Right ventricle myocardium inferior (tissue), 1 donor: ENCODE measurements at regions not wholly inside any gene's neighbourhood (a gene's known extent, or its start where the extent isn't known, plus 50 kb on each side); places are given as distances from the start of the nearest gene placed in this dataset.

Experiments used
- ATAC-seq: fragments of 200-7000 bp; cut with Tn5 transposase; one replicate; pipeline ENCODE4 v1.9.1; 2020; ENCODE audit warnings: mild to moderate bottlenecking, moderate library complexity
- DNase-seq: peaks from one replicate; pipeline ENCODE4 v3.0.0; 2021; ENCODE audit errors: missing footprints
- intact Hi-C: fragments of 100-400 bp; cut with DNase I; formaldehyde crosslinking; loops from one replicate; pipeline ENCODE4 v1.11.0; 2022
- donor health status: DM: no; HTN: yes; CAD: no; lungs with severe emphysema.

DNA sequence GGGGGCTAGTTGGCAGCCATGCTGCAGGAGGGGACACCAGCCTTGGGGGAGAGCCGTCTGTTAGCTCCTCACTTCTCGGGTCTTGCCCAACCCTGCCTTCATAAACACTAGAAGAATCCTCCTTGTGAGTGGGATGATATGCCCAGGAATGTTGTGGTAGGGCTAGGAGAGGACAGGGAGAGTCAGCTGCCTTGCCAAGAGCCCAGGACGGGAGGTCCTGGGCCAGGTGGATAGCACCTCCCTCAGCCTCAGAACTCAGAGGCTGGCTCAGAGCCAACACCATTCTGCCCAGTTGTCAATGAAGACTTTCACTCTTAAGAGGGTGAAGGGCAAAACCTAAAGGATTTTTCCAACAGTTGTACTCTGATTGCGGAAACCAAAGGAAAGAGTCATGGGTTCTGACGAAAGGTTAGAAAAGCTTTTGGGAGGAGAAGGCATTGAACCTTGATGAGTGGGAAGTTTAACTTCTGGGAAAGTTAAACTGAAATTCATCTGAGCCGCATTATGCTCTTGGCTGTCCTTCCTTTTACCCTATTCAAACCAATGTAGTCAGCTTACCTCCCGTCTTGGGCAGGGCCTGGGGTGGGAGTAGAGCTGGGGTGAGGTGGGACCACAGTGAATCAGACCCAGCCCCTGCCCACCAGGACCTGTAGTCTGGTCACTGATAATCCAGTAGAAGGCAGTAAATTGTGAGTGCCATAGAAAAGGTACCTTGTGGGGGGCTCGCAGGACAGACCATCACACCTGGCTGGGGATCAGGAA is 81.9 kb downstream of the FAM43A start:
- ATAC-seq (no peak), DNase-seq (no peak)
- intact Hi-C loops: no loop called here

DNA sequence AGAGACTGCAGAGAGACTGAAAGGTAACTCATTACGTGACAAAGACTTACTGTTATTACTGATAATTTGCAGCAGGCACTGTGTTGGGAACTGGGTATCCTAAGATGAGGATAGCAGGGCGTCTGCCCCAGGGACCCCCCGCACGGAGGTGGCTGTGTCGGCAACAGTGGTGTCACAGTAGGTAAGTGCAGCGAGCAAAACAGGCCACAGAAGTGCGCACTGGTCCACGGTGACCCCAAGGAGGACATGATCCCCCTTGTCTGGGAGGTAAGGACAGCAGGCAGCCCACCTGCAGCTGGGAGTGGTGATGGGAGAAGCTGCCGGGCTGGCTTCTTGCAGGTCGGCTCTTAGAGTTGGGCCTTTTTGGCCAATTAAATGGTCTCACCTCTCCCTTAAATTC is 82.9 kb downstream of the FAM43A start:
- no peak for ATAC-seq
- intact Hi-C loops: no loop called here

DNA sequence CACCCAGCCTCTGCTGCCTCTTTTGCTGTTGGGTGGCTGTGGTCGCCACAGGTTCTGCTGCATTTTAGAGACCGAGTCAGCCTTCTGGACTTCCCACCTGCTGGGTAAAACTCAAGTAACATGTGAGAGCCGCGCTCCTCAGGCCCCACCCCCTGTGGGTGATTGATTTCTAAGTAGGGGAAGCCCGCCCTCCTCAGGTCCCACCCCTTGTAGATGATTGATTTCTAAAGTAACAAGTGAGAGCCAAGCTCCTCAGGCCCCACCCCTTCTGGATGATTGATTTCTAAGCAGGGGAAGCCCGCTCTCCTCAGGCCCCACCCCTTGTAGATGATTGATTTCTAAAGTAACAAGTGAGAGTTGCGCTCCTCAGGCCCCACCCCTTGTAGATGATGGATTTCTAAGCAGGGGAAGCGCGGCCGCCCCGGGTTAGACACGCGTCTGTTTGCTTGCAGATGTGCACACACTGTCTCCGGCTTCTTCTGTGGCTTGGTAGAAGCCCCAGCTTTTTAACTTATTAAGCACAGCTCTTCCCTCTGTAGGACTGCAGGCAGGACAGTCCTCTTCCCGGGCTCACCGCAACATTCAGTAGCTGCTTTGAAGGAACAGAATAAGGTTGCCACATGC is 83.4 kb downstream of the FAM43A start:
- intact Hi-C loops: no loop called here
- ATAC-seq: peak; percentile 98
- DNase-seq: peak; percentile 96

More for the DNA sequence above, 82.9 kb downstream of the FAM43A start:
- DNase-seq: no peak

DNA sequence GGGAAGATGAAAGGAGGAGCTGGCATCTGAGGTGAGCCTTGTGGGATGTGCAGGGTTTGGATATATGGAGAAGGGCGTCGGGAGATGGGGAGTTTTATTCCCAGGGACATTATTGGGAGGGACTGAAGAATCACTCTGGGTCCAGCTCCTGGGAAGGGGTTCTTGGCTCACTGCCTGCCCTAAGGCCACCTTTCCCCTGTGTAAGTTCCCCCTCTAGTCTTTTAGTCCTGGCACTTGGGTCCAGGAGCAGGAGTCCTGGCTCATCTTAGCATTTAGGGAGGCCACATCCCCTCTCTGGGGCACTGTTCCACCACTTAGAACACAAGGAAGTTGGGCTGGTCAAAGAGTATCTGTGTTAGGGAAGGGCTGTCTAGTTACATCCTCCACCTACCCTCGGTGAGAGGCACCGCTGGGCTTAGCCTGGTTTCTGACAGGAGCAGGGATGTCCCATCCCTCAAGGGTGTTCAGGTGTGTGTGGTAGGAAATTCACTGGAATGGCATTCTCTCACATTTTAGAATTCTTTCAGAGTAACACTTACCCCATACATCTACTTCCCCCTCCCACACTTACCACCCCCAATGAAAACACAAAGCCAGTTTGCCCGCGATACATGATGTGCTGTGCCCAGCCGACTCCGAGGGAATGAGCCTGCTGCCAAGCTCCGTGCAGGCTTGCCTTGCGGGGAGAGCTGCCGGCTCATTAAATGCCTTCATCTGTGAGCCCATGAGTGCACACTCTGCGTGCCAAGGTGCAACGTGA is 86.7 kb downstream of the FAM43A start:
- intact Hi-C loops: loop anchor here (2.0 to 10.0 kb wide), 2 partner anchors 84 to 332 kb away; no protein-coding TSS in a partner anchor
- DNase-seq: no peak
- ATAC-seq: no peak

DNA sequence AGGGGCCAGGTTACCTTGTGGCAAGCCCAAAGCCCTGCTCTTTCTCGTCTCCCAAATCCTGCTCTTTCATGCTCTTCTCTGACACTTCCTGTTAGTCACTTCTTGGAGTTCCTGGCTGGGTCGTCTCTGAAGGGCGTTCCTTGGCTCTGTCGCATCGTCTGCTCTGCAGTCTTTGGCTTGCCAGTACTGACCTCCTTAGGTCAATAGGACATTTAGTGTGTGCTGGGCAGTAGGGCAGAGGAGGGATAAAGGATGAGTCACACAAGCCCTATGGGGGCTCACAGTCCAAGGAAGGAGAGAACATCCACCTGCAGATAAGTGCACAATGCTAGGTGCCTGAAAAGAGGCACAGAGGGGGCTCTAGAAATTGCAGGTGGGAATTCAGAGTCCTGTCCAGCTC is 87.5 kb downstream of the FAM43A start:
- ATAC-seq (peak; percentile 54), DNase-seq (no peak)
- intact Hi-C loops: loop anchor here (2.0 to 10.0 kb wide), 2 partner anchors 84 to 332 kb away; no protein-coding TSS in a partner anchor

DNA sequence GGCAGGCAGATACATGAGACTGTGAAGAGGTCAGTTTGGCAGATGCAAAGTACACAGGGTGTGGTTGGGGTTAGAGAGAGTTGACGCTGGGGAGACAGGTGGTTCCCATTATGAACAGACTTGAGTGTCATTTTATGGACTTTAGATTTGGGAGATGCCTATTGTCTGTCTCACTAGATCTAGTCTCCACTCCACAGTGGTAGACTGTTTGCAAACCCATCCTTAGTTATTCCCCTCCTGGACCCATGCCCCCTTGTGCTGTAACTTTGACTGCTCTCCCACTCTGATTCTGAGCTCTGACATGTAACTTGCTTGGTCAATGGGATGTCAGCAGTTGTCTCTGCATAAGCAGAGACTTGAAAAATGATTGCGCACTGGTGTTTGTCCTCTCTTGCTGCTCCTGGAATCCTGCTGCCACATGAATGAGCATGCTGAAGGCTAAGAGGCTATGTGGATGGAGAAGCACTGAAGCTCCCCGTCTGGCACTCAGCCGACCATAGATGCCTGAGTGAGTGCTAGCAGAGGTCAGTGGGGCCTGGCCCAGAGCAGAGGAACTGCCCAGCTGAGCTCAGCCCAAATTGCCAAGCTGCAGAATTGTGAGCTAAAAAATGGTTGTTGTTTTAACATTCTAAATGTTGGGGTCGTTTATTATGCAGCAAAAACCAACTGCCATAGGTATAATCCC is 88.2 kb downstream of the FAM43A start:
- intact Hi-C loops: loop anchor here (2.0 to 10.0 kb wide), 2 partner anchors 85 to 331 kb away; no protein-coding TSS in a partner anchor
- ATAC-seq (no peak), DNase-seq (no peak)

DNA sequence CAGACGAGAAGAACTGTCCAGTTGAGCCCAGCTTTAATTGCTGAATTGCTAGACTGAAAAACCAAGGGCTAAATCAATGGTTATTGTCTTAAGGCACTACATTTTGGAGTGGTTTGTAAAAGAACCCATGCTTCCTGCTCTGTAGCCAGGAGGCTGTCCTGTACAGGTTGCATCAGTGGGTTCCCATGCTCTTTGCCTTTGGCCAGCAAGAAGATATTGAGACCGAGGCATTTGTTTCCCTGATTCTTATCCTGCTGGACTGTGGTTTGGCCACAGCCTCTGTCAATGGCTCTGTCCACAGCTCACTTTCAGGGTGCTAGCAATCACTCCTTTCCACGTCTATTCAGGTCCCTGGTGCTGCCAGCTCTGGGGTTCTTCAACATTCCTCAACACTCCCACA is 89.6 kb downstream of the FAM43A start:
- intact Hi-C loops: loop anchor here (10.0 kb wide), 1 partner anchor 330 kb away; no protein-coding TSS in a partner anchor
- ATAC-seq: no peak
- DNase-seq: no peak

DNA sequence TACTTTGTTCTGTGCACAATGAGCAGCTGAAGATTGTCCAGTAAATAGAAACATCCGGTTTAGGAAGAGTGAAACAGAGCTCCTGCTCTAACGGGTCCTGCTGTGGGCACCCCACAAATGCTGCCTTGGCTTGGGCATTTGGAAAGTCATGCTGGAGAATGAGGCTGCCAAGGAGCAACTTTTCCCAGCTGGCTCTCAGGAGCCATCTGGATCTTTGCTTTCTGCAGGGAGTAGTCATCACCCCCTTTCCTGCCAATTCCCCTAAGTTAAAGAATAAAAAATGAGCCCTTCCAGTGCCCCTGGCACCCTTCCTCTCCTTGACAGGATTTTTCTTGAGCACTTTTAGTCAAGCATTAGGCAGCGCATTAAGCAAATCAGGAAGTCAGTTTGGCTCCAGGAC is 90.0 kb downstream of the FAM43A start:
- no peak for ATAC-seq
- intact Hi-C loops: loop anchor here (10.0 kb wide), 1 partner anchor 329 kb away; no protein-coding TSS in a partner anchor
- DNase-seq: no peak

DNA sequence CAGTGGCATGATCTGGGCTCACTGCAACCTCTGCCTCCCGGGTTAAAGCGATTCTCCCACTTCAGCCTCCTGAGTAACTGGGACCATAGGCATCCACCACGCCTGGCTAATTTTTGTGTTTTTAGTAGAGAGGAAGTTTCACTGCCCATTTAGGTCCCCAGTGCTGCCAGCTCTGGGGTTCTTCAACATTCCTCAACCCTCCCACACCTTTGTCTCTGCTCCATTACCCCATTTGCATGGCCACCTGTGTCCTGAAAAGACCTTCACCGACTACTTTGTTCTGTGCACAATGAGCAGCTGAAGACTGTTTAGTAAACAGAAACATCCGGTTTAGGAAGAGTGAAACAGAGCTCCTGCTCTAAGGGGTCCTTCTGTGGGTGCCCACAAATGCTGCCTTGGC is 92.0 kb downstream of the FAM43A start:
- DNase-seq (no peak), ATAC-seq (no peak)
- intact Hi-C loops: loop anchor here (10.0 kb wide), 1 partner anchor 327 kb away; no protein-coding TSS in a partner anchor

DNA sequence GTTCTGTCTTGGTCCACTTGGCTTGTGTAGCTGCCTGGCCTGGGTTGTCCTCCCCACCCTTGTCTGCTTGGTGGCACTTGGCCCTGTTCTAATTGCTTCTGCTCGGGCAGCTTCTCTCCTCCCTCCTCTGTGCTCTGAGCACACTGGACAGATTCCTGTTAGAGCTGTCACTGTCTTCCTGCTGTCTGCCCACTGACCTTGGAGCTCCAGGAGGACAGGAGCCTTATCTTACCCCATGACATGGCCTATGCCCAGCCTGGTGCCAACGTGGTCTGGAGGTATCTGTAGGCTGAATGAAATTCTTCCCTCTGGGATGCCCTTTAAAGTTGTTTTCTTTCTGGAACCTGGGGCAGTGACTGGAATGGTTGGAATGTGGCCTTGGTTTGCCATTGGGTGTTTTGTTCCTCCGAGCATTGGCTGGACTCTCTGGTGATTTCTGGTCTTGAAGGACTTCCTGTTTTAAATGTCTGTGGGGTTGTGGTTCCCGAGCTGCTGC is 94.1 kb downstream of the FAM43A start:
- DNase-seq (no peak), ATAC-seq (peak; percentile 84)
- intact Hi-C loops: loop anchor here (5.0 to 10.0 kb wide), 3 partner anchors 93 to 485 kb away; no protein-coding TSS in a partner anchor

DNA sequence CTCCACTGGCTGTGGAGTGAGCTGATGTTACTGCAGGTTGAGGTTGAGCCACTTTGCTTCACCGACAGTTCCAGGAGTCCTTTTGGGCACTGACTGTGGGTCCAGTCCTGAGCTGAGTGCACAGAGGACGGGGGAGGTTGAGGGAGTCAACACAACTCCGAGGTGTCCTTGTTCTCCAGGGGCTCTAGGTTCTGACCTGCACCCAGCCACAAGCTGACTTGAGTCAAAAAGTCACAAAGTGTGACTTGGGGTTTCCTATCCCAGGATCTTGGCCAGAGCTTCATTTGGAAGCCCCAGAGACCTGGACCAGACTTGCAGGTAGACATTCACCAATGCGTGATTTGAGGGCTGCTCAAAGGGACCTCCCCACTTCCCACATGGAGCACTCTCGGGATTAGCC is 95.0 kb downstream of the FAM43A start:
- DNase-seq (no peak), ATAC-seq (no peak)
- intact Hi-C loops: loop anchor here (5.0 to 10.0 kb wide), 2 partner anchors 92 to 484 kb away; no protein-coding TSS in a partner anchor

DNA sequence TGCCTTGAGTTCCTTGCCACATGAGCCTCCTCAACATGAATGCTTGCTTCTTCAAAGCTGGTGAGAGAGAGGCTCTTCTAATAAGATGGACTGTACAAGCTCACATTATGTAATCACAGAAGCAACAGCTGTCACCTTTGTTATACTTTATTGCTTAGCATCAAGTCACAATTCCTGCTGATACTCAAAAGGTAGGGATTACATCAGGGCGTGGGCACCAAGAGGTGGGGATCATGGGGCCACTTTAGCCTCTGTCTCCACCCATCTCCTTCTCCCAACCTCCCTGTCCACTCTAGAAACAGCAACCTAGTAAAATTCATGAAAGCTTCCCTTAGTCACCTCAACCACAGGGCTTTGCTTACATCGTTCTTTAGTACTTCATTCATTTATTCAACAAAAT is 95.9 kb downstream of the FAM43A start:
- DNase-seq: no peak
- intact Hi-C loops: loop anchor here (5.0 to 10.0 kb wide), 2 partner anchors 91 to 483 kb away; no protein-coding TSS in a partner anchor
- ATAC-seq: no peak

DNA sequence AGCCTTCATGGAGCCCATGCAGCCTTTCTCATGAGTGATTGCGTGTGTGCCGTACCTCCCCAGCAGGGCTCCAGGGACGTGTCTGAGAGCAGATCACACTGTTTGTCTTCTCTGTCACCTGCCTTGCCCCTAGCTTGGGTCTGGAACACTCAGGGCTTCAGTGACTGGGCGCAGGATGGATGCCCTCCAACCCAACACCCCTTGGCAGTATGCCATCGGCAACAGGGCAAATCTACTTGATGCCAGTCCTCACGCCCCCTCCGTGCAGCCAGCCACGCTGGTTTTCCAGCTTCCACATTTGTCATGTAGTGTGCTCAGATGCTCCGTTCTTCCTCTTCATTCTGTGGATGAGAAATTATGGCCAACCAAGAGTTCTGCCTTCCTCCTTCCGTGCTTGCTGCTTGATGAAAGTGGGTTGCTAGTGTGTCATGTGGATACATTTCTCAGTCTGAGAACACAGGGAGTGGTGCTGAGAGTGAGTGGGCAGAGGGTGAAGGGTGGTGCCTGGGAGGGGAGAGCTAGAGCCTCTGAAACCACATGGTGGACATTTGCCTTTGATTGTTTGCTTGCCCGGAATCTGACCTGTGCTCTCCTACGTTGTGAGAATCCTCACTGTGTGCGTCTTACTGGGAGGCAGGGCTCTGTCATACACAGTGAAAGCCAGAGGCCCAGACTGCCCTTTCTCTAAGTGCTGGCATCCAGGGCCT is 97.2 kb downstream of the FAM43A start:
- intact Hi-C loops: loop anchor here (5.0 to 10.0 kb wide), 2 partner anchors 89 to 482 kb away; no protein-coding TSS in a partner anchor
- ATAC-seq (no peak), DNase-seq (no peak)

DNA sequence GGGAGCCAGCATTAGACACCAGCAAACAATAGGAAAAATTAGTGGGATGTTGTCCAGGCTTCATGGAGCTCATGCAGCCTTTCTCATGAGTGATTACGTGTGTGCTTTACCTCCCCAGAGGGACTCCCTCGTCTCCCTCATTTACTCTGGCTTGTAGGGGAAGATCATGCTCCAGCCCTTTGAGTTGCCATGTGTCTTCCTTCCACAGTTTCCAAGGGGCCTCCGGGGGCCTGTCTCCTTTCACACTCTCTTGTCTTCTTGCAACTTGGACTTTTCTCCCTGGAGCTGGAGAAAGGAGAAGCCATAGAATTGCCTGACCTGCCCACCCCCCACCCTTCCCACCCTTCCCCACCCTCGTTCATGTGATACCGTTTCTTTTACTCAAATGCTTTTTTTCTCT is 98.7 kb downstream of the FAM43A start:
- intact Hi-C loops: loop anchor here (5.0 to 10.0 kb wide), 2 partner anchors 88 to 480 kb away; no protein-coding TSS in a partner anchor
- no peak for DNase-seq
- no peak for ATAC-seq

DNA sequence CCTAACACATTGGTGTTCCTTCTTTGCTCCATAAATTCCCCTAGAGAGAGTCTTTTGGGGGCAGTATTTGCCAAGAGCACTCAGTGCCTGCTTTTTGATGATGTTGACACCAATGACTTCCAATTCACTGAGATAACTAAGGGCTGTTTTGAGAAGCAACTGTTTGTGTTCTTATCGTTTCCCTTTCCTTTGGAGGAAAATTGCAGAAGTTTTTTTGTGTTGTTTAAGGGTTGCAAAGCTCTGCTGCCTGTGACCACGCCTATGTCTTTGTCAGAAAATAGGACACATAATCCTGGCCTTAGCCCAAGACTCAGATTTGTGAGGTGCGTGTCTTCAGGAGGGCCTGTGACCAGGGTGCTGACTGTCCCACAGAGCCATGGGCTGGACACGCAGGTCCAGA is 99.6 kb downstream of the FAM43A start:
- intact Hi-C loops: loop anchor here (5.0 to 10.0 kb wide), 3 partner anchors 37 to 479 kb away; no protein-coding TSS in a partner anchor
- ATAC-seq: peak; percentile 50
- DNase-seq: no peak

DNA sequence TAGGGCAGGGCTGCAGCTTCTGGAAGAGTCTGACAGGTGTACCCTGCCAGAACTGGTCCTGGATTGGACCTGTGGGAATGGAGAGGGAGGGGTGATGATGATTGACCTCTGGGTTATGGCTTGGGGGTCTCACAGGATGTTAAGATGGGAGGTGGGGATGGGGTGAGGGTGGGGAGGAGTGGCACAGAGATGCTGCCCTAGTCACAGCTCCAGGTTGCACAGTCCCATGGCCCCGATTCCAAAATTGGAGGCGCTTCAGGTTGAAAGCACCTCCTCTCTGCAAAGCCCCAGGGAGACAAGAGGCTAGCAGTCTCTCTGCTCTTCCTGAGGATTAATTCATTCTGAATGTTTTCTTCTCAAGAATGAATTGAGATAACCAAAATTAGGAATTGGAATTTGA is 101.4 kb downstream of the FAM43A start:
- ATAC-seq (no peak), DNase-seq (no peak)
- intact Hi-C loops: loop anchor here (5.0 to 10.0 kb wide), 3 partner anchors 35 to 478 kb away; no protein-coding TSS in a partner anchor

DNA sequence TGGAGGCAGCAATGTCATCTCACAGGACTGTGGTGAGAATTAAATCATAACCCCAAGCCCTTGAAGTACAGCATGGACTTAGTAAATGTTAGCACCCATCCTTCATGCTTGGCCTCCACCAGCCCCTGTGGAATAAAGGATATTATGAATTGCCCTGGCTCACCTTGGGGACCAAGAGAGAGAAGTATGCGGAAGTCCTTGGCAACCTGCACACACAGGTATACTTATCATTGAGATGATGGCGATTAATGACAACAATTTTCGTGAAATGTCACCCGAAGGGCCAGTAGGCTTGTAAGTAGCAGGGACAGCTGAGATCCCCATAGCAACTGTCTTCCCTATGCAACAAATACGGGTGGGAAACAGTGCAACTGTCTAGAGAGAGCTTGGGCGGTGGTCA is 102.0 kb downstream of the FAM43A start:
- intact Hi-C loops: loop anchor here (5.0 to 10.0 kb wide), 3 partner anchors 35 to 477 kb away; no protein-coding TSS in a partner anchor
- DNase-seq: no peak
- ATAC-seq: no peak
